ENCODE measurements at regions not wholly inside any gene's neighbourhood (a gene's known extent, or its start where the extent isn't known, plus 50 kb on each side); places are given as distances from the start of the nearest gene placed in this dataset.

- no peak overlapping the region for H3K4me3 ChIP-seq
- 90 to 98% (median 95%) methylated on average over 44 to 49 of the region's 49 CpGs for WGBS, 5 donors
- no peaks in the 10 kb centered on the region for H3K4me1 ChIP-seq
- DNase-seq: no peak
- H3K36me3 ChIP-seq: no peaks in the 10 kb centered on the region
- TF ChIP-seq POLR2AphosphoS5 (IDR thresholded peaks at IDR 0.05): no peak
- TF ChIP-seq EP300 (IDR thresholded peaks at IDR 0.05): no peak
- no peak for TF ChIP-seq CTCF (IDR thresholded peaks at IDR 0.05)
- no peak for TF ChIP-seq POLR2A (IDR thresholded peaks at IDR 0.05)
- H3K9me3 ChIP-seq: peaks cover 0 to 28% (median 16%) of the 10 kb centered on the region in 4 donors
- H3K27me3 ChIP-seq: no peaks in the 10 kb centered on the region
- no peak overlapping the region for H3K27ac ChIP-seq
- intact Hi-C loops (cut with DNase I; ENCODE audit: low total_unique reads): no loop called here
Observed at GRCh38 chr13:57286511-57287098, 119.6 kb downstream of the PRR20E start.

- intact Hi-C loops (cut with DNase I; ENCODE audit: low total_unique reads): no loop called here
- no peak for TF ChIP-seq EP300 (IDR thresholded peaks at IDR 0.05)
- no peak for TF ChIP-seq POLR2AphosphoS5 (IDR thresholded peaks at IDR 0.05)
- TF ChIP-seq CTCF (IDR thresholded peaks at IDR 0.05): no peak
- no peak for TF ChIP-seq POLR2A (IDR thresholded peaks at IDR 0.05)
- peaks cover 0 to 6% (median 0%) of the 10 kb centered on the region in 4 donors for H3K9me3 ChIP-seq
- no peak for DNase-seq
- no peaks in the 10 kb centered on the region for H3K36me3 ChIP-seq
- no peaks in the 10 kb centered on the region for H3K4me1 ChIP-seq
- H3K27ac ChIP-seq: no peak overlapping the region
- no peaks in the 10 kb centered on the region for H3K27me3 ChIP-seq
- H3K4me3 ChIP-seq: no peak overlapping the region
- WGBS, 5 donors: 40 to 76% (median 58%) methylated on average over 1 of the region's 1 CpG
Observed at GRCh38 chr13:57302604-57303003, 135.6 kb downstream of the PRR20E start.

GRCh38 chr13:57311009-57311586 is 144.1 kb downstream of the PRR20E start:
- TF ChIP-seq POLR2A (IDR thresholded peaks at IDR 0.05) (no peak), POLR2AphosphoS5 (IDR thresholded peaks at IDR 0.05) (no peak), EP300 (IDR thresholded peaks at IDR 0.05) (no peak), CTCF (IDR thresholded peaks at IDR 0.05) (no peak)
- H3K27ac ChIP-seq: no peak overlapping the region
- no peaks in the 10 kb centered on the region for H3K27me3 ChIP-seq
- intact Hi-C loops (cut with DNase I; ENCODE audit: low total_unique reads): no loop called here
- H3K4me3 ChIP-seq: no peak overlapping the region
- no peaks in the 10 kb centered on the region for H3K4me1 ChIP-seq
- no peak for DNase-seq
- 42 to 81% (median 59%) methylated on average over 15 of the region's 15 CpGs for WGBS, 5 donors
- peaks cover 0 to 8% (median 3%) of the 10 kb centered on the region in 4 donors for H3K9me3 ChIP-seq
- no peaks in the 10 kb centered on the region for H3K36me3 ChIP-seq

- no peak for TF ChIP-seq CTCF (IDR thresholded peaks at IDR 0.05)
- no peak for TF ChIP-seq POLR2A (IDR thresholded peaks at IDR 0.05)
- no peak for TF ChIP-seq EP300 (IDR thresholded peaks at IDR 0.05)
- TF ChIP-seq POLR2AphosphoS5 (IDR thresholded peaks at IDR 0.05): no peak
- no peak overlapping the region for H3K27ac ChIP-seq
- H3K27me3 ChIP-seq: no peaks in the 10 kb centered on the region
- H3K36me3 ChIP-seq: no peaks in the 10 kb centered on the region
- 66 to 85% (median 82%) methylated on average over 3 to 6 of the region's 6 CpGs for WGBS, 5 donors
- peaks cover 0 to 10% (median 4%) of the 10 kb centered on the region in 4 donors for H3K9me3 ChIP-seq
- no peak overlapping the region for H3K4me3 ChIP-seq
- intact Hi-C loops (cut with DNase I; ENCODE audit: low total_unique reads): no loop called here
- H3K4me1 ChIP-seq: no peaks in the 10 kb centered on the region
- no peak for DNase-seq
Observed at GRCh38 chr13:57314897-57315520, 148.0 kb downstream of the PRR20E start.
